22Rv1 (cell line): ENCODE measurements at regions not wholly inside any gene's neighbourhood (a gene's known extent, or its start where the extent isn't known, plus 50 kb on each side); places are given as distances from the start of the nearest gene placed in this dataset.

Source experiments
- ZFX ChIP-seq: fragments of 450-650 bp; IDR thresholded peaks from 2 replicates; pipeline ENCODE4 v1.6.1; 2017; ENCODE audit warnings: antibody characterized with exemption, borderline replicate concordance
- TF ChIP-seq, protein P1 (sequence below): fragments of 450-650 bp; IDR thresholded peaks from 2 replicates; pipeline ENCODE4 v1.5.1; 2017; ENCODE audit warnings: mild to moderate bottlenecking

DNA sequence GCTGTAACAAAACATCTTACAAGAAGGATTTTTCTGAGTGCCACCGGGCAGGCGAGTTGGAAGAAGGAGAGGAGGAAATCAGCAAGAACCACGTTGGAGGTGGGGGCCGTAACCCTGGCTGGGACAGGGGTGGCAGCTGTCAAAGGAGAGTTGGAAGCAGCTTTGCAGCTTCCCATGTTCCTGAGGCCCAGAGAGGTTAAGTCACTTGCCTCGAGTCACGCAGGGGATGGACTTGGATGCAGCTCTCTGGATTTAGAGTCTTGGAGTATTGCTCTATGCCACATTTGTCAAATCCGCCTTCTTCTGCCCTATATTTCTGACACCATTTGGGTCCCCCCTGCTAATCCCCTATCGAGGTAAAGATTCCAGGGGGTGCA is 83.0 kb upstream of the CIBAR2 start:
- TF ChIP-seq, protein P1, sequence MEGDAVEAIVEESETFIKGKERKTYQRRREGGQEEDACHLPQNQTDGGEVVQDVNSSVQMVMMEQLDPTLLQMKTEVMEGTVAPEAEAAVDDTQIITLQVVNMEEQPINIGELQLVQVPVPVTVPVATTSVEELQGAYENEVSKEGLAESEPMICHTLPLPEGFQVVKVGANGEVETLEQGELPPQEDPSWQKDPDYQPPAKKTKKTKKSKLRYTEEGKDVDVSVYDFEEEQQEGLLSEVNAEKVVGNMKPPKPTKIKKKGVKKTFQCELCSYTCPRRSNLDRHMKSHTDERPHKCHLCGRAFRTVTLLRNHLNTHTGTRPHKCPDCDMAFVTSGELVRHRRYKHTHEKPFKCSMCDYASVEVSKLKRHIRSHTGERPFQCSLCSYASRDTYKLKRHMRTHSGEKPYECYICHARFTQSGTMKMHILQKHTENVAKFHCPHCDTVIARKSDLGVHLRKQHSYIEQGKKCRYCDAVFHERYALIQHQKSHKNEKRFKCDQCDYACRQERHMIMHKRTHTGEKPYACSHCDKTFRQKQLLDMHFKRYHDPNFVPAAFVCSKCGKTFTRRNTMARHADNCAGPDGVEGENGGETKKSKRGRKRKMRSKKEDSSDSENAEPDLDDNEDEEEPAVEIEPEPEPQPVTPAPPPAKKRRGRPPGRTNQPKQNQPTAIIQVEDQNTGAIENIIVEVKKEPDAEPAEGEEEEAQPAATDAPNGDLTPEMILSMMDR: no peak
- TF ChIP-seq ZFX: no peak
